CD4-positive, alpha-beta T cell treated with Interleukin-17A for 1 hour (primary cell): ENCODE measurements at regions not wholly inside any gene's neighbourhood (a gene's known extent, or its start where the extent isn't known, plus 50 kb on each side); places are given as distances from the start of the nearest gene placed in this dataset.

Experiments used
- DNase-seq: peaks from one replicate; pipeline ENCODE4 v3.0.0-alpha.2; 2020

DNA sequence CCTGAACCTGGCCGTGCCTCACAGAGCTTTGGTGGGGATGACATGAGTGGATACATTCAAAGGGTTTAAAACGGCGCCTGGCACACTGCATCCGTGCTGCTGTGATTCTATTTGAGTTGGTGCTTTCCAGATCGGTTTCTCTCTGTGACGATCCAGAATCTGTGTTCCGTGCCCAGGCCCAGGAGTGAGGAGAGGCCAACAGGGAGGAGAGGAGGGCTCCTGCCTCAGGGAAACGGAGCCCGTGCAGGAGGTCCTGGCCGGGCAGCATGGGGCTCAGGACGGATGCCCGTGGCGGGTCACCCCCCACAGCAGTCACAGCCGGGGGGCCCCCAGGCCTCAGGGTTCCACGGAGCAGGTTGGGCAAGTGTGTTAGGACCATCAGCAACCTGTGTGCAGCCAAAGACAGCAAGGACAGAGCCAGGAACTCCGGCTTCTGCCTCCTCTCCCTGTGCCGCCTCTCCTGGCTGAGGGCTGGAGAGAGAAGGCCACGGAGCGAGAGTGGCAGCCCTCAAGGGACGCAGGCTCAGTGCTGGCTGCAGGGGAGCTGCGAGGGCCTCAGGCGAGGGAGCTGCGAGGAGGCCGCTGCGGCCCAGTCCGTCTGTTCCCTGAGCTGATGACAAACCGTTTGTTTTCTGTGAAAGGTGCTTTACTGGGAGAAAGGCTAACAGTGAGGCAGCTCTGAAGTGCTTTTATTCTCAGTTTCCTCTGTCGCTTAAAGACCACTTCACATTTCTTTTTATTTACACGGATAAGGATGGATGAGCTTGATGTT lies 99.3 kb downstream of the METRNL start:
- DNase-seq, result no peak

DNA sequence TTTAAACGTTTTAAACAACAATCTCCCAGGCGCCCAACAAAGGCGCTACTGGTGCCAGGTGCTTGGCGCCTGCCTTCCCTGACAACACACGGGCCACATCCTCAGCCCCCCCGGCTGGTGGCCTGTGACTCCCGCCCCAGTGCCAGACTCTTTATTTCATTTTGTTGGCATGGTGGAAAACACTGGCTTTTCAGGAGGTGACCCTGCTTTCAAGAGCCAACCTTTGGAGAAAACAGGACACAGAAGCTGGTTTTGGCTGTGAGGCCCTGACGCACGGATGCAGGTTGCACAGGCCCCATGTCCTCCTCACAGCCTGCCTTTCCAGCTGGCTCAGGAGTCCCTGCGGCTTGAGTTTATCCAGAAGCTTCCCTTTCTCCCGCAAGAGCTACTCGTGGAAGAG lies 100.0 kb downstream of the METRNL start:
- DNase-seq, result no peak

DNA sequence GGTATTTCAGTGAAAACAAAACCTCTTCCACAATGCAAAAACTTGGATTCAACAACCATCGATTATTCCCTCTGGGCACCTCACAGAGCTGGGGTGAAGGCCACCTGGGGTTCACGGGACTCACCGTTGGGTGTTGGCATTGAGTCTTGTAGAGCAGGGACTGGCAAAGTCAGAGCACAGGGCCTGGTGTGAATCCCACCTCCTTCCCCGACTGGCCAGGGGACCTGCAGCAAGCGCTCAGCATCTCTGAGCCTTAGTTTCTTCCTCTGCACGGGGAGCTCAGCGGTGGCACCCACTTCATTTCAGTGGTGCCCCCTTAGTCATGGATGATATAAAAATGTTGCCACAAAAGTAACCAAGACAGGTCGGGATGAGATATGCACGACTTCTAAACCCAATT lies 100.4 kb downstream of the METRNL start:
- no peak for DNase-seq

GRCh38 chr17:83180264-83180995 lies 101.0 kb downstream of the METRNL start:
- DNase-seq, result no peak

DNA sequence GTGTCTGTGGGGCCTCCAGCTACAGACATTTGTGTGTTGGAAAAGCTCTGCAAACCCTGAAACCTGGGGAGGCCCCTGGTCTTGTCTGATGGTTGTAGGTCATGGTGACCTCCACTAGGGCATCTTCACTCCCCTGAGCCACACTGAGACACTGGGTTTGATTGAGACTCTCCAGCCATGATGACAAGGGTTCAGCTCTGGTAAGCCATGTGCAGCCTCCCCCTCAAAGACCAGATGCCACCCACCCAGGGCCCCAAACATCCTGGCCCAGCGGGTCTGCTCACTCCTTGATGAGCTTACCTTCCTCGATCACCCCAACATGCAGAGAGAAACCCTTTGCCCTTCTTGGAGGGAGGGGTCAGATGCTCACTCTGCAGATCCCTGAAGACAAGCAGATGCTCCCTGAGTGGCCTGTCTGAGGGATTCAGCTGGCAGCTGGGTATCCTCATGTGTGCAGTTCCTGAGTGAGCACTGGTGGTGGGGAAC lies 101.6 kb downstream of the METRNL start:
- DNase-seq, result no peak

DNA sequence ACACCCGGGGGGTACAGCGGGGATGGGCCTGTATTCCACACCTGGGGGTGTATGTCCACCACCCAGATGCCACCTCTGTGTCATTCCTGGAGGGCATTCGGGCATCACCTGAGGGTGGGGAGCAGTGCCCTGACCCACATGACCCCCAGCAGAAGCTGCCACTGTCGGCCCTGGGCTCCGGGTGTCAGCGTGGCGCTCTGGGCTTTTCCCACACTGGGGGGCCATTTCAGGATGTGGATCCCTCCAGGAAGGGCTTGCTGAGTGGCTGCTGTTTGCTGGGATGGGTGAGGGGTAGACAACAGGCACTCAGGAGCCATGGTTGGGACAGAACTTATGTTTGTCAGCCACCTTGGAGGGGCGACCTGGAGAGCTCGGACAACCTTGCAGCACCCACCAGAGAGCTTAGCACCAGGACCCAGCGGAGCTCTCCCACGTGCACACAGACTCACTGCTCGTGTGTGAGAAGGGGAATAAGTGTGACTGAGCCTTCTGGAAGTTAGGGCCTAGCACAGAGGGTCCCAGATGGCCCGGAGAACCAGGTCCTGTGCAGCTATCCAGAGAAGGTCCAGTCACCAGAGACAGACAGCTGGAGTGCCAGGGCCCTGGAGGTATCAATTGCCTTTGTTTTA lies 102.7 kb downstream of the METRNL start:
- DNase-seq, result no peak

GRCh38 chr17:83182620-83183101 lies 103.3 kb downstream of the METRNL start:
- DNase-seq, result no peak

DNA sequence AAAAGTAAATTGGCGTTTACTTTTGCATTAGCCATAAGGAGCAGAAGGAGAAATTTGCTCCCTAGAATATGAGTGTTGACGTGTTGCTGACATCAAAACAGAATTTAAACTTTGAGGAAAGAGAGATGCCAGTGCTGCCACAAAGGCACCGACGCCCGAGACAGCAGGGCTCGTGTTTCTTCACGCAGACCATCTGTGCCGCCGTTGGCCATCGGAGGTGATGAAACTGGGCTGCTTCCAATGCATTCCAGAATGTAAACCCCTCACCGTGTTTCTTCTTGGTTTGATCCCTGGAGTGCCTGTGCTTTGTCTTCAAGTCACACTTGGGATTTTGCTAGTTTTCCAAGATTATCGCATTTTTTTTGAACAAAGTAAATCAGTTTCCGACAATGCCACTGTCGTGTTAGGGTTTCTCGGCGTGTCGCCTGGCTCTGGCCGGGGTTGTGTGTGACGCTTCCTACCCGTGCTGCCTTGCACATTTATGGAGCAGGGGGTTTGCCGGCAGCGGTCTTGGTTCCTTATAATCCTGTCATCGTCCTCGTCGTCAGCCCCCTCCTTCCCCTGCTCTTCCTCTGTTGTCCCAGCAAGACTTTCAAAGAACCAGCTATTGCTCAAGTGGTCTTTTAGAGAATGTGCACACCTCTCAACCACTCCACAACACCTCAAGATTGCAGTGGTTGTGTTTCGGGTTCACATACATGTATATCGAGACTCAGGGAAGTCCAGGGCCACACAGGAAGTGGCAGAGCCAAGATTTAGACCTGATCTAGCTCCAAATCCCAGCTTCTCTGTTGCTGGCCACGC lies 103.9 kb downstream of the METRNL start:
- DNase-seq, result no peak

GRCh38 chr17:83183951-83184506 lies 104.6 kb downstream of the METRNL start:
- no peak for DNase-seq

GRCh38 chr17:83185023-83186002 lies 105.9 kb downstream of the METRNL start:
- no peak for DNase-seq

- DNase-seq, result no peak
Measured at GRCh38 chr17:83186226-83186625, 106.8 kb downstream of the METRNL start.

DNA sequence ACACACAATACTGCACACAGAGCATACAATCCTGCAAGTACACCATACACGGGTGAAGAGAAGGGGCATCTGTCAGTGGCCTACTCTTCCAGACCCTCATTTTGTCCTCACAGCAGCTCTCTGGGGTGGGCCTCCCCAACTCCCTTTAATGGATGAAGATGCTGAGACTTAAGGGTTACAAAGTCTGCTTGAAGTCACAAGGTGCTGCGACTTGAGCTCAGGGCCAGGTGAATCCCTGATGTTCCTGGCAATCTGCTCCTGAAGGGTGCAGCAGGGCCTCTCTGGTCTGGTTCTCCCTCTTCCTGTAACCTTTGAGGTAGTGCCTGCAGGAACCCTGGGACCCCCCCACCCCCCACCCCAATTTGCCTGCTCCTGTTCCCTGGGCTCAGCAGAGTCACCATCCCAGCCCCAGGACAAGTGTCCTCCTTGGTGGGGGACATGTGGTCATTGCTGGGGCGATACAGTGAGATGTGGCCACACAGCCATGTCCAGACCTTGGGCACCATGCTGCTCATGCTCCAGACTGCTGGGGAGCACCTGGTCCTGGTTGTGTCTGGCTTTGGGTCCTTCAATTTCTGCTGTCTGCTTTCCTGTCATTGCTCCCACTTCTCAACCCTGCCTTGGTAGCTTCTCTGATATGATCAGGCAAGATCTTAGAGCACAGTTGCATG lies 107.5 kb downstream of the METRNL start:
- DNase-seq, result no peak

GRCh38 chr17:83187782-83188311 lies 108.4 kb downstream of the METRNL start:
- no peak for DNase-seq

DNA sequence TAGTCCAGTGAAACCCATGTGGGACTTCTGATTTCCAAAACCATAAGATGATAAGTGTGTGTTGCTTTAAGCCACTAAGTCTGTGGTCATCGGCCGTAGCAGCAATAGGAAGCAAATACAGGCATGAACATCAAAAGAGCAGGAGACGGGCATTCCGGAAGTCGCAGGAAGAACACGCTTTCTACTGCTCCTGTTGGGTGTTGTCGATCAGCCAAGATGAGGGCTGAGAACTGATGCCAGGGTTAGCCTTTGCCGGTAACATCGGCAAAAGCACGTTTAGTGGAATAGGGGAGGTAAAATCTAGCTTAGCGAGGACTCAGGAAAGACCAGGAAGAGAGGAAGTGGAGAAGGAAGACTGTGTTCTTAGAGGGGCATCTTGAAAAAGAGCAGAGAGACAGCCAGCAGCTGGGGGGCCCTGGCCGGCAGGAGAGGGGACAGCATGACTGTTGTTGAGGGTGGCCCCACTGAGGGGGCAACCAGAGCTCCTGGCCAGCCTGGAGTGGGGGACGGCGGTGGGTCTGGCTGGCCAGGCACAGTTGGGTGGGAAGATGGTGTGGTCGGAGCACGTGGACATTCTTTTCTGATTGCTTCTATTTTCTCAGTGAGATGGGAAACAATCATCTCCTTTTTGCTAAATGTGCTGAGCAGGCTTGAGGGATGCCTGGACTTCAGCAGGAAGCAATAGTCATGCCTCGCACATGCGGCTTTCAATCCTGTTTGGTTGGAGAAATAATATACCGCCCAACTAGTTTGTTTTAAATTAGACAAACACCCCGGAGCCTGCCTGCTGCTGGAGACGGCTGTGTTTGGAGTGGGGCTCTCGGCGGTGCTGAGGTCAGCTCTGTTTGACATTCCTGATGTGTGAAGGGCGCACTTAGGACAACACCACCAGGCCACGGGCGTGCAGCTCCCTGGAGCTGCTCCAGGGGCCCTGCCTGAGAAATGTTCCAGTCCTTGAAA lies 109.9 kb downstream of the METRNL start:
- DNase-seq, result no peak

DNA sequence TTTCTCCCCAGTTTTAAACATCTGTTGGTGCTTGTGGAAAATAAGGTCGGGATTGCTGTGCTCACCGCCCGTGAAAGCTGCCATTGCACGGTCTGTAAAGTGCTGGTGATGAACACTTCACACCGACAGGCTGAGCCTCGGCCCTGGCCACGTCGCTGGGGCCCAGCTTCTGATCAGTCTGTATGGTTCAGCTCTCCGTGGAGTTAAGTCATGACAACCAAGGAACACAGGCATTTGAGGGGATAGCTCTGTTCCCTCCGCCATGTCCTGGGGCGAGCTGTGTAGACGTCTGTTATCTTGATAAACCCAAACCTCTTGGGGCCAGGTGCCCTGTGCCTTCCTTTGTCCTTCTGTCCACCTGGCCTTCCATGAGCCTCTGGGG lies 110.6 kb downstream of the METRNL start:
- DNase-seq, result no peak

GRCh38 chr17:83190601-83191387 lies 111.4 kb downstream of the METRNL start:
- no peak for DNase-seq

GRCh38 chr17:83191388-83192160 lies 112.2 kb downstream of the METRNL start:
- DNase-seq, result no peak
